SK-N-SH (cell line): ENCODE measurements at regions not wholly inside any gene's neighbourhood (a gene's known extent, or its start where the extent isn't known, plus 50 kb on each side); places are given as distances from the start of the nearest gene placed in this dataset.

Source experiments
- CTCF ChIA-PET: fragments of 300-600, 350-600 bp; formaldehyde crosslinking; extraction: SDS; loops from one replicate; lab custom pipeline; 2021; lab: Yijun Ruan, JAX
- POLR2A ChIA-PET: fragments of 350-600 bp; sonication (Branson Sonifier 250); formaldehyde crosslinking; extraction: SDS; loops from one replicate; lab custom pipeline; 2020; ENCODE audit warnings: antibody characterized with exemption, inconsistent platforms; lab: Yijun Ruan, JAX
- DNase-seq: peaks from one replicate; pipeline ENCODE4 v3.0.0; 2012
- H2AFZ ChIP-seq: fragments of 200-600 bp; sonication (generic); 2 replicates; pipeline ENCODE4 v1.8.1; 2016; ENCODE audit warnings: antibody characterized with exemption, mild to moderate bottlenecking, low read depth
- H3F3A ChIP-seq: fragments of 200-600 bp; sonication (generic); replicated peaks from 2 replicates; pipeline ENCODE3; 2016; ENCODE audit warnings: antibody characterized with exemption, mild to moderate bottlenecking; ENCODE audit not compliant: insufficient read depth
- H3K27ac ChIP-seq, 2 experiments: fragments of 200-500 bp in 1 of 2; fragments of 200-600 bp in 1 of 2; sonication (Bioruptor generic) in 1 of 2; sonication (generic), shearing (Covaris generic) in 1 of 2; 2 replicates each; pipeline versions ENCODE4 v1.5.1 to v1.6.1; 2014 to 2016; ENCODE audit warnings: low read depth in 2 of 2, inconsistent platforms in 1 of 2, low read length in 1 of 2, mild to moderate bottlenecking in 1 of 2, mixed read lengths in 1 of 2
- H3K27me3 ChIP-seq: fragments of 200-600 bp; sonication (generic), shearing (Covaris generic); 2 replicates; pipeline ENCODE4 v1.6.1; 2016; ENCODE audit warnings: mixed run types; ENCODE audit not compliant: insufficient read depth
- H3K36me3 ChIP-seq, 2 experiments: fragments of 200-500 bp in 1 of 2; fragments of 200-600 bp in 1 of 2; sonication (Bioruptor generic) in 1 of 2; sonication (generic) in 1 of 2; replicated peaks in 1 of 2; 2 replicates each; pipeline versions ENCODE3 to v1.5.1; 2014 to 2016; ENCODE audit warnings: low read length in 1 of 2, mild to moderate bottlenecking in 1 of 2; ENCODE audit not compliant: insufficient read depth in 2 of 2, control insufficient read depth in 1 of 2
- H3K4me1 ChIP-seq, 2 experiments: fragments of 200-500 bp in 1 of 2; fragments of 200-600 bp in 1 of 2; sonication (Bioruptor generic) in 1 of 2; sonication (generic), shearing (Covaris generic) in 1 of 2; 2 replicates each; pipeline versions ENCODE4 v1.5.1 to v1.6.1; 2014 to 2016; ENCODE audit warnings: low read depth in 1 of 2, low read length in 1 of 2, mixed run types in 1 of 2; ENCODE audit not compliant: insufficient read depth in 2 of 2, control insufficient read depth in 1 of 2
- H3K4me2 ChIP-seq: fragments of 200-600 bp; sonication (generic), shearing (Covaris generic); 2 replicates; pipeline ENCODE4 v1.6.1; 2017; ENCODE audit warnings: mixed run types
- H3K4me3 ChIP-seq, 2 experiments: fragments of 200-500 bp in 1 of 2; fragments of 200-600 bp in 1 of 2; sonication (Bioruptor generic) in 1 of 2; sonication (generic), shearing (Covaris generic) in 1 of 2; 2 replicates each; pipeline versions ENCODE4 v1.5.1 to v1.8.1; 2014 to 2016; ENCODE audit warnings: low read depth in 2 of 2, inconsistent platforms in 1 of 2, low read length in 1 of 2, mild to moderate bottlenecking in 1 of 2, mixed read lengths in 1 of 2, moderate library complexity in 1 of 2
- H3K79me2 ChIP-seq: fragments of 200-600 bp; sonication (generic); 2 replicates; pipeline ENCODE4 v1.8.1; 2017; ENCODE audit warnings: mild to moderate bottlenecking; ENCODE audit not compliant: insufficient read depth
- H3K9ac ChIP-seq: fragments of 200-600 bp; sonication (generic); 2 replicates; pipeline ENCODE4 v1.6.1; 2017; ENCODE audit warnings: mixed run types
- H3K9me2 ChIP-seq: fragments of 200-600 bp; sonication (generic); 2 replicates; pipeline ENCODE4 v1.6.1; 2017; ENCODE audit warnings: mixed run types
- H3K9me3 ChIP-seq: fragments of 200-600 bp; sonication (generic); 2 replicates; pipeline ENCODE4 v1.6.1; 2017; ENCODE audit warnings: mixed run types, mild to moderate bottlenecking, moderate library complexity
- H4K20me1 ChIP-seq: fragments of 200-600 bp; sonication (generic); 2 replicates; pipeline ENCODE4 v1.6.1; 2017; ENCODE audit warnings: mild to moderate bottlenecking, mixed run types; ENCODE audit not compliant: insufficient read depth
- CHD2 ChIP-seq: fragments of 150-350 bp; IDR thresholded peaks from 2 replicates; pipeline ENCODE4 v1.6.1; 2018; ENCODE audit warnings: low read length; ENCODE audit not compliant: partially characterized antibody
- ELF1 ChIP-seq: IDR thresholded peaks from 2 replicates; pipeline ENCODE4 v1.4.0; 2012
- FOXJ3 ChIP-seq: sonication (generic); formaldehyde crosslinking; IDR thresholded peaks from 2 replicates; pipeline ENCODE4 v1.5.1; 2020; ENCODE audit warnings: mild to moderate bottlenecking, missing genetic modification reagents
- FOXM1 ChIP-seq: IDR thresholded peaks from 2 replicates; pipeline ENCODE4 v1.4.0; 2012; ENCODE audit warnings: low read depth, mild to moderate bottlenecking
- IRF3 ChIP-seq: fragments of 150-350 bp; IDR thresholded peaks from 2 replicates; pipeline ENCODE4 v1.6.1; 2016; ENCODE audit warnings: mild to moderate bottlenecking, low read depth, low read length
- MAX ChIP-seq: IDR thresholded peaks from 2 replicates; pipeline ENCODE4 v1.4.0; 2012; ENCODE audit warnings: low read depth
- MEF2A ChIP-seq: IDR thresholded peaks from 2 replicates; pipeline ENCODE4 v1.4.0; 2012; ENCODE audit warnings: low read depth, borderline replicate concordance
- MXI1 ChIP-seq: IDR thresholded peaks from 2 replicates; pipeline ENCODE4 v1.6.1; 2012; ENCODE audit warnings: mild to moderate bottlenecking, low read depth, low read length, improper control_type of control experiment
- NFIC ChIP-seq: IDR thresholded peaks from 2 replicates; pipeline ENCODE4 v1.4.0; 2012; ENCODE audit warnings: borderline replicate concordance
- POLR2AphosphoS5 ChIP-seq: IDR thresholded peaks from 2 replicates; pipeline ENCODE4 v1.6.1; 2012; ENCODE audit warnings: low read depth, low read length
- RCOR1 ChIP-seq: fragments of 150-350 bp; IDR thresholded peaks from 2 replicates; pipeline ENCODE4 v1.6.1; 2017; ENCODE audit warnings: antibody characterized with exemption, low read length
- REST ChIP-seq: IDR thresholded peaks from 2 replicates; pipeline ENCODE4 v1.6.1; 2012; ENCODE audit warnings: mild to moderate bottlenecking, low read depth, low read length, moderate library complexity
- SIN3A ChIP-seq: IDR thresholded peaks from 2 replicates; pipeline ENCODE4 v1.6.1; 2012; ENCODE audit warnings: low read depth, mild to moderate bottlenecking, low read length, moderate library complexity, borderline replicate concordance
- TAF1 ChIP-seq: IDR thresholded peaks from 2 replicates; pipeline ENCODE4 v1.6.1; 2012; ENCODE audit warnings: low read depth, mild to moderate bottlenecking, low read length, moderate library complexity, borderline replicate concordance
- TCF12 ChIP-seq: IDR thresholded peaks from 2 replicates; pipeline ENCODE4 v1.4.0; 2012
- TEAD4 ChIP-seq: IDR thresholded peaks from 2 replicates; pipeline ENCODE4 v1.4.0; 2012; ENCODE audit warnings: mild to moderate bottlenecking, borderline replicate concordance; ENCODE audit not compliant: insufficient read depth
- ZBTB33 ChIP-seq: IDR thresholded peaks from 2 replicates; pipeline ENCODE4 v1.4.0; 2012; ENCODE audit warnings: low read depth, borderline replicate concordance

GRCh38 chr3:193915099-193915498 lies 220.8 kb upstream of the HES1 start (continued):
- TF ChIP-seq SIN3A (no peak), MAX (no peak), TCF12 (no peak), FOXJ3 (CRISPR knock-in tag) (no peak), TAF1 (no peak), MXI1 (no peak)

GRCh38 chr3:193915613-193916012 lies 220.3 kb upstream of the HES1 start:
- Histone ChIP-seq H3K4me2 (no peak overlapping the region), H3K9me3 (no peaks in the 10 kb centered on the region), H3K27me3 (no peaks in the 10 kb centered on the region), H3K79me2 (no peaks in the 10 kb centered on the region), H4K20me1 (no peaks in the 10 kb centered on the region), H3K36me3 (no peaks in the 10 kb centered on the region), H3F3A (no peaks in the 10 kb centered on the region), H3K4me1 (no peaks in the 10 kb centered on the region), H3K9ac (no peak overlapping the region), H3K9me2 (no peaks in the 10 kb centered on the region), H3K4me3 (no peak overlapping the region), H2AFZ (no peak overlapping the region), H3K27ac (no peak overlapping the region)
- DNase-seq: no peak
- CTCF ChIA-PET: interaction anchor here (2.6 kb wide), 1 partner anchor 12 kb away, joined by 9 read pairs; no protein-coding TSS in a partner anchor
- no peak for TF ChIP-seq CHD2
- TF ChIP-seq REST: no peak
- TF ChIP-seq NFIC: no peak
- TF ChIP-seq MAX: no peak
- no peak for TF ChIP-seq MEF2A
- no peak for TF ChIP-seq IRF3
- TF ChIP-seq TAF1: no peak
- no peak for TF ChIP-seq TEAD4
- TF ChIP-seq ELF1: no peak
- no peak for TF ChIP-seq ZBTB33
- no peak for TF ChIP-seq RCOR1
- no peak for TF ChIP-seq FOXM1
- no peak for TF ChIP-seq POLR2AphosphoS5
- POLR2A ChIA-PET: no interaction called here
